ENCODE measurements at regions not wholly inside any gene's neighbourhood (a gene's known extent, or its start where the extent isn't known, plus 50 kb on each side); places are given as distances from the start of the nearest gene placed in this dataset.

- H2BK120ac ChIP-seq (ENCODE audit: low read depth, low read length, poor library complexity, severe bottlenecking): no peak overlapping the region
- H3T11ph ChIP-seq (ENCODE audit: low read length): no peak overlapping the region
- no peaks in the 10 kb centered on the region for H3K27me3 ChIP-seq (ENCODE audit: insufficient read depth, low read length)
- no peak overlapping the region for H2BK5ac ChIP-seq (ENCODE audit: insufficient read length, low read length)
- WGBS (ENCODE audit: extremely low coverage, insufficient read length, low lambda C conversion rate): no CpG with 5 or more reads among the region's 1 CpG
- no peak overlapping the region for H2BK15ac ChIP-seq (ENCODE audit: low read depth, low read length)
- H4K91ac ChIP-seq (ENCODE audit: insufficient read length, low read depth, low read length): no peak overlapping the region
- no peak overlapping the region for H3K27ac Mint-ChIP-seq
- H3K36me3 Mint-ChIP-seq (ENCODE audit: insufficient read depth in 1 of 3, low read depth in 3 of 3): no peaks in the 10 kb centered on the region
- H3K18ac ChIP-seq (ENCODE audit: insufficient read length, low read depth, low read length): no peak overlapping the region
- DNase-seq: no peak
- H3K4me3 Mint-ChIP-seq: no peak overlapping the region
- H3K27ac ChIP-seq (ENCODE audit: insufficient read length, low read depth, low read length): no peak overlapping the region
- no peak overlapping the region for H2AK5ac ChIP-seq (ENCODE audit: insufficient read length, low read length)
- H4K20me1 ChIP-seq (ENCODE audit: control insufficient read depth, insufficient read depth, insufficient read length): no peaks in the 10 kb centered on the region
- no peaks in the 10 kb centered on the region for H3K9me3 Mint-ChIP-seq
- H4K8ac ChIP-seq (replicated peaks; ENCODE audit: insufficient read length, low read depth, low read length): no peak overlapping the region
- H2BK12ac ChIP-seq (ENCODE audit: insufficient read length, low read depth, low read length): no peak overlapping the region
- H4K5ac ChIP-seq (ENCODE audit: insufficient read length, low read depth, low read length): no peak overlapping the region
- H3K9me3 ChIP-seq (ENCODE audit: control insufficient read depth, low read depth, low read length): no peaks in the 10 kb centered on the region
- no peaks in the 10 kb centered on the region for H3K23me2 ChIP-seq (ENCODE audit: insufficient read length, low read depth, low read length, poor library complexity, severe bottlenecking)
- no peak overlapping the region for H3K4me2 ChIP-seq (ENCODE audit: insufficient read depth, insufficient read length, low read length)
- no peaks in the 10 kb centered on the region for H3K4me1 Mint-ChIP-seq
- H3K4me1 ChIP-seq (ENCODE audit: insufficient read depth, low read length): no peaks in the 10 kb centered on the region
- H3K9ac ChIP-seq (ENCODE audit: extremely low read depth, insufficient read length, low read length): no peak overlapping the region
- no peaks in the 10 kb centered on the region for H3K79me2 ChIP-seq (ENCODE audit: insufficient read depth, low read length)
- H2BK20ac ChIP-seq (ENCODE audit: low read depth, low read length, poor library complexity, severe bottlenecking): no peak overlapping the region
- H3K56ac ChIP-seq (ENCODE audit: insufficient read length, low read depth, low read length): no peak overlapping the region
- H2AFZ ChIP-seq (ENCODE audit: low read length): no peak overlapping the region
- no peak for TF ChIP-seq CTCF (conservative IDR thresholded peaks at IDR 0.05)
- no peaks in the 10 kb centered on the region for H3K27me3 Mint-ChIP-seq (ENCODE audit: low read depth)
- no peak overlapping the region for H3K23ac ChIP-seq (ENCODE audit: insufficient read length, low read depth, low read length)
- H3K79me1 ChIP-seq (ENCODE audit: insufficient read depth, low read depth, low read length, poor library complexity, severe bottlenecking): no peaks in the 10 kb centered on the region
- no peak overlapping the region for H3K14ac ChIP-seq (ENCODE audit: insufficient read depth, low read length)
- H3K4ac ChIP-seq (ENCODE audit: low read depth, low read length): no peak overlapping the region
Observed at GRCh38 chr2:220676695-220677094, 895.4 kb downstream of the EPHA4 start.
